Type B pancreatic cell (in vitro differentiated cells): ENCODE measurements at regions not wholly inside any gene's neighbourhood (a gene's known extent, or its start where the extent isn't known, plus 50 kb on each side); places are given as distances from the start of the nearest gene placed in this dataset.

Source experiments
- DNase-seq: peaks from one replicate; pipeline ENCODE4 v3.0.0; 2021; ENCODE audit warnings: mixed read lengths; ENCODE audit not compliant: unreplicated experiment; ENCODE audit errors: extremely low spot score
- H3K27ac Mint-ChIP-seq: 2 replicates; pipeline ENCODE4 v1.8.0; 2021; ENCODE audit warnings: mild to moderate bottlenecking, mixed read lengths
- H3K27me3 Mint-ChIP-seq: 2 replicates; pipeline ENCODE4 v1.8.0; 2021; ENCODE audit warnings: mixed read lengths
- H3K36me3 Mint-ChIP-seq: 2 replicates; pipeline ENCODE4 v1.8.0; 2021; ENCODE audit warnings: mixed read lengths
- H3K4me1 Mint-ChIP-seq: one replicate; pipeline ENCODE4 v1.8.0; 2021; ENCODE audit warnings: mixed read lengths; ENCODE audit not compliant: unreplicated experiment
- H3K4me3 Mint-ChIP-seq: 2 replicates; pipeline ENCODE4 v1.8.0; 2021; ENCODE audit warnings: mild to moderate bottlenecking, mixed read lengths
- H3K9me3 Mint-ChIP-seq: 2 replicates; pipeline ENCODE4 v1.8.0; 2021; ENCODE audit warnings: mixed read lengths
- CTCF ChIP-seq: fragments of 200-600 bp; sonication (generic); conservative IDR thresholded peaks from 2 replicates; pipeline ENCODE4 v1.5.0; 2021; ENCODE audit warnings: antibody characterized with exemption, mild to moderate bottlenecking

GRCh38 chr6:93048381-93048780 lies 371.0 kb downstream of the EPHA7 start:
- Mint-ChIP-seq H3K9me3 (no peaks in the 10 kb centered on the region), H3K36me3 (no peaks in the 10 kb centered on the region), H3K4me3 (no peak overlapping the region), H3K4me1 (no peaks in the 10 kb centered on the region), H3K27me3 (no peaks in the 10 kb centered on the region), H3K27ac (no peak overlapping the region)
- DNase-seq, result no peak
- no peak for TF ChIP-seq CTCF

GRCh38 chr6:93047033-93047432 lies 372.3 kb downstream of the EPHA7 start:
- Mint-ChIP-seq H3K36me3 (no peaks in the 10 kb centered on the region), H3K27ac (no peak overlapping the region), H3K27me3 (no peaks in the 10 kb centered on the region), H3K4me3 (no peak overlapping the region), H3K9me3 (no peaks in the 10 kb centered on the region), H3K4me1 (no peaks in the 10 kb centered on the region)
- DNase-seq, result no peak
- TF ChIP-seq CTCF, result no peak

GRCh38 chr6:93045156-93045555 lies 374.2 kb downstream of the EPHA7 start:
- Mint-ChIP-seq H3K36me3 (no peaks in the 10 kb centered on the region), H3K4me3 (no peak overlapping the region), H3K4me1 (no peaks in the 10 kb centered on the region), H3K27me3 (no peaks in the 10 kb centered on the region), H3K27ac (no peak overlapping the region), H3K9me3 (no peaks in the 10 kb centered on the region)
- DNase-seq, result no peak
- TF ChIP-seq CTCF, result no peak

GRCh38 chr6:93040375-93040774 lies 379.0 kb downstream of the EPHA7 start:
- Mint-ChIP-seq H3K27me3 (no peaks in the 10 kb centered on the region), H3K36me3 (peaks cover 3% of the 10 kb centered on the region), H3K9me3 (peaks cover 9% of the 10 kb centered on the region), H3K4me1 (no peaks in the 10 kb centered on the region), H3K27ac (no peak overlapping the region), H3K4me3 (no peak overlapping the region)
- no peak for DNase-seq
- TF ChIP-seq CTCF, result no peak

- no peaks in the 10 kb centered on the region for H3K4me1 Mint-ChIP-seq
- H3K36me3 Mint-ChIP-seq, result peaks cover 3% of the 10 kb centered on the region
- no peak overlapping the region for H3K4me3 Mint-ChIP-seq
- no peak for DNase-seq
- H3K9me3 Mint-ChIP-seq, result peaks cover 9% of the 10 kb centered on the region
- TF ChIP-seq CTCF, result peak; percentile 59
- H3K27me3 Mint-ChIP-seq, result no peaks in the 10 kb centered on the region
- no peak overlapping the region for H3K27ac Mint-ChIP-seq
Measured at GRCh38 chr6:93036835-93037234, 382.5 kb downstream of the EPHA7 start.

- H3K27me3 Mint-ChIP-seq, result no peaks in the 10 kb centered on the region
- DNase-seq, result no peak
- H3K36me3 Mint-ChIP-seq, result peaks cover 3% of the 10 kb centered on the region
- no peak overlapping the region for H3K27ac Mint-ChIP-seq
- TF ChIP-seq CTCF, result no peak
- H3K4me1 Mint-ChIP-seq, result no peaks in the 10 kb centered on the region
- peaks cover 9% of the 10 kb centered on the region for H3K9me3 Mint-ChIP-seq
- H3K4me3 Mint-ChIP-seq, result no peak overlapping the region
Measured at GRCh38 chr6:93035756-93036155, 383.6 kb downstream of the EPHA7 start.
